ENCODE measurements at regions not wholly inside any gene's neighbourhood (a gene's known extent, or its start where the extent isn't known, plus 50 kb on each side); places are given as distances from the start of the nearest gene placed in this dataset.

DNA sequence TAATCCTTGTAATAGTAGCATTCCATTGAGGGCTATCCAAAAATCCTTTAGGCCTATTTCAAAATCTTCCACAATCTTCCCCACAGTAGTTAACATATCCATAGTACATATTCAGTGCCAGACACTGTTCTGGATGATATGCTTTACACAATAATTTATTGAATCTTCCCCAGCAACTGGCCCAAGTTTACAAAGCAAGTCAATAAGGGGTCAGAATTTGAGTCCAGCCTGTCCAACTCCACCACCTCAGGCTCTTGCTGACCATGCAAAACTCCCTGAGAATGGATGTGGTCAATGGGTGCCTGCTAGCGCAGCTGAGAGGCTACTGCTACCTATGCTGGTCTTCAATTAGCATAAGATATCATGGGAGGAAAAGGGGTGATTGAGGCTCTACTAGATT lies 529.6 kb downstream of the FGF9 start:
- TF ChIP-seq, protein P1, sequence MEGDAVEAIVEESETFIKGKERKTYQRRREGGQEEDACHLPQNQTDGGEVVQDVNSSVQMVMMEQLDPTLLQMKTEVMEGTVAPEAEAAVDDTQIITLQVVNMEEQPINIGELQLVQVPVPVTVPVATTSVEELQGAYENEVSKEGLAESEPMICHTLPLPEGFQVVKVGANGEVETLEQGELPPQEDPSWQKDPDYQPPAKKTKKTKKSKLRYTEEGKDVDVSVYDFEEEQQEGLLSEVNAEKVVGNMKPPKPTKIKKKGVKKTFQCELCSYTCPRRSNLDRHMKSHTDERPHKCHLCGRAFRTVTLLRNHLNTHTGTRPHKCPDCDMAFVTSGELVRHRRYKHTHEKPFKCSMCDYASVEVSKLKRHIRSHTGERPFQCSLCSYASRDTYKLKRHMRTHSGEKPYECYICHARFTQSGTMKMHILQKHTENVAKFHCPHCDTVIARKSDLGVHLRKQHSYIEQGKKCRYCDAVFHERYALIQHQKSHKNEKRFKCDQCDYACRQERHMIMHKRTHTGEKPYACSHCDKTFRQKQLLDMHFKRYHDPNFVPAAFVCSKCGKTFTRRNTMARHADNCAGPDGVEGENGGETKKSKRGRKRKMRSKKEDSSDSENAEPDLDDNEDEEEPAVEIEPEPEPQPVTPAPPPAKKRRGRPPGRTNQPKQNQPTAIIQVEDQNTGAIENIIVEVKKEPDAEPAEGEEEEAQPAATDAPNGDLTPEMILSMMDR (IDR thresholded peaks at IDR 0.05; ENCODE audit: low read depth, low read length, missing control alignments), result no peak
- DNase-seq (ENCODE audit: extremely low read depth, low read depth), result no peak
- H3K4me3 ChIP-seq (replicated peaks; ENCODE audit: low read depth, low read length), result no peak overlapping the region

DNA sequence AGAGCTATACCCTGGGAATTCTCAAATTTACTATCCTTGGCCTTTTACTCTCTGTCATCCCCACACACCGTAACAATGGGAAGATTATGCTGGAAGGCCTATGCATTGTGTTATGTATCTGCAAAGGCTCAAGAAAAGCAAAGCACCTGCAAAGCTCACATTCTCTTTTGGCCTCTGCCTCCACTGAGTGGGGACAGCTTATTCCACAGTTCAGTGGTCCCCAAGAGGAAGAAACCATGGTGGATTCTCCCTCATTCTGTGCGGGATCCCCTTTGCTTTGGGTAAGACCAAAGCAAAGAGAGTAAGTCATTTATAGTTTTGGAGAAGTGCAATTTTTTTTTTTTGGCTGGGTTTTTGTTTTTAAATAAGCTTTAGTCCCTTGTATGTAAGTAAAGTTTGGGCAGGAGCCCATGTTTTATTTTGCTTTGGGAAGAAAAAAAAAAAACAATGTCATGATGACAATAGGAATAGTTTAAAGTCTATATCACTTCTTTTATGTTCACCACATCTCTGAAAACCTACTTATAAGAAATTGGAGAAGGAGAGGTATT lies 530.6 kb downstream of the FGF9 start:
- TF ChIP-seq, protein P1 (IDR thresholded peaks at IDR 0.05; ENCODE audit: low read depth, low read length, missing control alignments), result no peak
- no peak overlapping the region for H3K4me3 ChIP-seq (replicated peaks; ENCODE audit: low read depth, low read length)
- DNase-seq (ENCODE audit: extremely low read depth, low read depth), result no peak

DNA sequence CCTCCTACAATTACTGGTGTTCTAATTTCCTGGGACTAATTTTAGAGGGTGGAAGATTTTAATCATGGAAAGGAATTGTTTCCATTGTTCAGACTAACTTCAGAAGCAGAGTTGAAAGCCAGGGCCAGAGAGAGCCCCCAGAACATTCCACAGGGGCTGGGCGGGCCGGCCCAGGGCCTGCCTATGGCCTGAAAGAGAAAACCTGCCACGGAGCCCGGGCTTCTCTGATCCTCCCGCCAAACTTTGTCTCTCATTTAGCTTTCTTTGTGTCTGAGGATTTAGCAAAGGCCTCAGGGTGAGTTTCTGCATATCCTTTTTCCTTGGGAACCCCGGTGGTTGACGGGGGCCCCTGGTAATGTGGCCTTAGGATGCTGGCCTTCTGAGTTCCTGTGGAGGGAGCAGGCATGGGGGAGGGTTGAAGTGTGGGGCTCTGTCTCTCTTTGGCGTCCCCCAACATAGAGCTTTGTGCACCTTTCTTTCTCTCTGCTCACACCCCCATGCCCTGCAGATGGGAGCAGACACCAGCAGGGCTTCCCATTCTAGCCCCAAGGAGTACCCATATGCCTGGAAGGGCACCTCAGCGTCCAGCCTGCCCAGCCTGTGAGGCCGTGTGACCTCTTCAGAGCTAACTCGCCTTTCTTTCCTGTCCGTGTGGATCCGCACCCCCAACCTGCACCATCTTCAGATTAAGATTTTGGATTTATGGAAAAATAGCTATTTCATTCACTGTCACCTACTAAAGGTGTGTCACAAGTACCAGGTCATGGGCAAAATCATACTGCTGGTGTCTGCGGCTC lies 539.5 kb downstream of the FGF9 start:
- H3K4me3 ChIP-seq (replicated peaks; ENCODE audit: low read depth, low read length), result no peak overlapping the region
- no peak for DNase-seq (ENCODE audit: extremely low read depth, low read depth)
- TF ChIP-seq, protein P1 (IDR thresholded peaks at IDR 0.05; ENCODE audit: low read depth, low read length, missing control alignments), result no peak

DNA sequence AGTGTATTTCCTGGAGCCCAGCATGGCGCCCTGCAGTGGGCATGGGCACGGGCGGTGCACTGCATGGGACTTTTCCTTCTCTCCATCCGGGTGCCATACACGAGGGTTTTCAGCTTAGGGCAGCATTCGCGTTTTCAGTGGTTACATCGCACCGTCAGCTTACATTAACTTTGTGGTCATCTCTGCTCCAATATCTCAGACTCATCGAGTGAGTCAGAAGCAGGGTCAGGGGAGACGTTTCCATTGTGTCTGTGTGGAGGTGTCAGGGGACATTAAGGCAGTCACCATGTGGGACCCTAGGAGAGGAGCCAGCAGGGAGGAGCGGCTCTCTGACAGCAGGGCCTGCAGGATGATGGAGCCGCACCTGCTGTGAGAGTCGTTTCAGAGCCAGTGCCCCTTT lies 541.0 kb downstream of the FGF9 start:
- no peak for DNase-seq (ENCODE audit: extremely low read depth, low read depth)
- TF ChIP-seq, protein P1 (IDR thresholded peaks at IDR 0.05; ENCODE audit: low read depth, low read length, missing control alignments), result no peak
- H3K4me3 ChIP-seq (replicated peaks; ENCODE audit: low read depth, low read length), result no peak overlapping the region

DNA sequence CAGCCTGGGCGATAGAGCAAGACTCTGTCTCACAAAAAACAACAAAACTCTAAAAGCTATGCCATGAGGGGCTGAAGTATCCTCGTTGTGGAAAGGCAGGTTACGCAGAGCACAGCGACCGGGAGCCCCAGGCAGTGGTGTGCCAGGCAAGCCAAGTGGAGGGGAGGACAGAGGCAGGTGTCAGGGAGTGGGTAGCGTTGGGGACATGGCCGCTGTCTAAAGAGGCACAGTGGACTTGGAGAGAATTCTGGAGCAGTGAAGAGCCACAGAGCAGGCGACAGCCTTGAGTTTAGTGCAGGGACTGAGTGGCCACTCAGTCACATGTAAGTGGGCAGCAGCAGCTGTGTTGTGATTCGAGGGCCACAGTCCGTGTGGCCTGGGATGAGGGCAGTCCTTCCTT lies 541.7 kb downstream of the FGF9 start:
- TF ChIP-seq, protein P1 (IDR thresholded peaks at IDR 0.05; ENCODE audit: low read depth, low read length, missing control alignments), result no peak
- no peak overlapping the region for H3K4me3 ChIP-seq (replicated peaks; ENCODE audit: low read depth, low read length)
- no peak for DNase-seq (ENCODE audit: extremely low read depth, low read depth)

DNA sequence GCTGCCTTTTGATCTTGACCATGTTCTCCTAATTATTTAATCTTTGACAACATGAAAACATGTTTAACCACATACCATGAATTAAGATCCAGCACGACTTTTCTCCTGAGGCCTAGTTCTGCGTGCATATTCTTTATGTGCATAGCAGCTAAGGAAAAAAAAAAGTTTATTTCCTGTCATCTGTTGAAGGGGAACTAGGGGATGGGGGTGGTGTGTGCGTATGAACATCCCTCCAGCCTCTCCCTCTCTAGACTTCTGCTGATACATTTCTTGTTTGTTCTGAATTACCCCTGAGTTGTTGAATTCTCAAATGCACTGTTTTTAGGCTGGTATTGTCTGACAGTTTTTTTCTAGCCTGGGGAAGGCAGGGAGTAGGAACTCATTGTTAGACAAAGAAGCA lies 543.3 kb downstream of the FGF9 start:
- TF ChIP-seq, protein P1 (IDR thresholded peaks at IDR 0.05; ENCODE audit: low read depth, low read length, missing control alignments), result no peak
- H3K4me3 ChIP-seq (replicated peaks; ENCODE audit: low read depth, low read length), result no peak overlapping the region
- DNase-seq (ENCODE audit: extremely low read depth, low read depth), result no peak
